HepG2 (cell line): ENCODE measurements at regions not wholly inside any gene's neighbourhood (a gene's known extent, or its start where the extent isn't known, plus 50 kb on each side); places are given as distances from the start of the nearest gene placed in this dataset.
A peak's percentile ranks its signal among the peaks of the same experiment; 100 is the strongest.

Experiments
- ATAC-seq: fragments of 200-7000 bp; cut with Tn5 transposase; 3 replicates; pipeline ENCODE4 v1.9.1; 2020; ENCODE audit warnings: mild to moderate bottlenecking, moderate library complexity
- BruUV-seq: library from RNA; stranded (reverse); fragments of 400-500 nt; replicated peaks from 2 replicates; lab custom pipeline; 2021; lab: Mats Ljungman, UMichigan
- CTCF ChIA-PET: fragments of 300-600 bp; formaldehyde crosslinking; extraction: SDS; loops from one replicate; lab custom pipeline; 2021; ENCODE audit warnings: low total read pairs, inconsistent platforms, low intra/inter-chr PET ratio; lab: Yijun Ruan, JAX
- POLR2A ChIA-PET: fragments of 350-600 bp; sonication (Branson Sonifier 250); formaldehyde crosslinking; loops from one replicate; lab custom pipeline; 2020; ENCODE audit warnings: antibody characterized with exemption, inconsistent platforms; lab: Yijun Ruan, JAX
- DNase-seq: peaks from one replicate; pipeline ENCODE4 v3.0.0-alpha.2; 2015; ENCODE audit warnings: low spot score
- FAIRE-seq: peaks from 3 replicates; lab custom pipeline; 2011; peaks lifted over from hg19 to GRCh38; lab: Jason Lieb, UNC
- H2AFZ ChIP-seq: one replicate; pipeline ENCODE4 v1.6.1; 2011; ENCODE audit warnings: low read length, inconsistent platforms
- H3K27ac ChIP-seq: fragments of 300-600 bp; 3 replicates; pipeline ENCODE4 v1.8.0; 2011; ENCODE audit warnings: mixed run types, mild to moderate bottlenecking, mixed read lengths, low read length, inconsistent platforms; ENCODE audit not compliant: insufficient read depth; ENCODE audit errors: extremely low read length
- H3K27me3 ChIP-seq, 2 experiments: fragments of 200-600 bp in 1 of 2; 2 replicates in 1 of 2; 3 replicates in 1 of 2; pipeline versions ENCODE4 v1.6.0 to v1.8.0; 2011; ENCODE audit warnings: low read length in 2 of 2, mild to moderate bottlenecking in 2 of 2, moderate library complexity in 2 of 2, inconsistent platforms in 1 of 2; ENCODE audit not compliant: insufficient read depth in 2 of 2, control insufficient read depth in 1 of 2
- H3K36me3 ChIP-seq, 2 experiments: fragments of 200-600 bp in 1 of 2; replicated peaks in 1 of 2; 2 replicates in 1 of 2; 3 replicates in 1 of 2; pipeline versions ENCODE4 v1.5.1 to v1.8.0; 2011; ENCODE audit warnings: low read length in 2 of 2, inconsistent platforms in 1 of 2; ENCODE audit not compliant: insufficient read depth in 2 of 2, control insufficient read depth in 1 of 2
- H3K4me1 ChIP-seq: 2 replicates; pipeline ENCODE4 v1.5.1; 2012; ENCODE audit warnings: low read length, inconsistent platforms; ENCODE audit not compliant: insufficient read depth
- H3K4me2 ChIP-seq: 2 replicates; pipeline ENCODE4 v1.6.0; 2011; ENCODE audit warnings: low read depth, low read length, inconsistent platforms
- H3K4me3 ChIP-seq, 3 experiments: fragments of 200-600 bp in 1 of 3; sonication (generic), shearing (Covaris generic) in 1 of 3; replicated peaks in 1 of 3; 2 replicates each; pipeline ENCODE4 v1.5.1; 2011 to 2016; ENCODE audit warnings: low read length in 3 of 3, inconsistent platforms in 2 of 3, low read depth in 2 of 3, mild to moderate bottlenecking in 2 of 3, control low read depth in 1 of 3, mixed read lengths in 1 of 3; ENCODE audit not compliant: insufficient read depth in 1 of 3
- H3K79me2 ChIP-seq: one replicate; pipeline ENCODE4 v1.6.1; 2011; ENCODE audit warnings: low read length, inconsistent platforms; ENCODE audit not compliant: insufficient read depth
- H3K9ac ChIP-seq: 2 replicates; pipeline ENCODE4 v1.6.0; 2011; ENCODE audit warnings: mild to moderate bottlenecking, low read depth, low read length, inconsistent platforms; ENCODE audit not compliant: insufficient read depth
- H3K9me3 ChIP-seq: 2 replicates; pipeline ENCODE4 v1.5.1; 2012; ENCODE audit warnings: mild to moderate bottlenecking, low read length
- H4K20me1 ChIP-seq: 2 replicates; pipeline ENCODE4 v1.6.0; 2011; ENCODE audit warnings: inconsistent platforms, mild to moderate bottlenecking, low read length, moderate library complexity; ENCODE audit not compliant: insufficient read depth
- CREM ChIP-seq, 2 experiments: sonication (generic) in 1 of 2; formaldehyde crosslinking in 1 of 2; IDR thresholded peaks; 2 replicates each; pipeline versions ENCODE4 v1.4.0 to v1.6.1; 2016 to 2020; ENCODE audit warnings: antibody characterized with exemption in 1 of 2, mild to moderate bottlenecking in 1 of 2, missing genetic modification reagents in 1 of 2
- SMC3 ChIP-seq: IDR thresholded peaks from 2 replicates; pipeline ENCODE4 v1.6.1; 2011; ENCODE audit warnings: low read length, improper control_type of control experiment
- STAG1 ChIP-seq: sonication (generic); formaldehyde crosslinking; IDR thresholded peaks from 2 replicates; pipeline ENCODE4 v1.4.0; 2020; ENCODE audit warnings: missing genetic modification reagents
- WGBS: methylation state at CpG from one replicate; pipeline ENCODE4 v1.1.6; 2017; ENCODE audit warnings: low lambda C conversion rate; 5-methylcytosine and 5-hydroxymethylcytosine counted together
- in situ Hi-C: cut with HindIII; loops from 2 replicates; pipeline ENCODE4 v1.10.0; 2017; ENCODE audit warnings: low pct_unique_long_range_greater_than_20kb; ENCODE audit not compliant: extremely low pct_ligation_motif_present
- intact Hi-C: fragments of 100-400 bp; cut with micrococcal nuclease; formaldehyde crosslinking; loops from one replicate; pipeline ENCODE4 v1.10.0; 2022; ENCODE audit not compliant: unreplicated experiment
- TF ChIP-seq, protein P1 (sequence below), 2 experiments: fragments of 450-650 bp in 1 of 2; sonication (generic) in 1 of 2; formaldehyde crosslinking in 1 of 2; IDR thresholded peaks; 2 replicates each; pipeline versions ENCODE4 v1.6.1 to v1.8.0; 2016 to 2022; ENCODE audit warnings: antibody characterized with exemption in 1 of 2, mild to moderate bottlenecking in 1 of 2, missing genetic modification reagents in 1 of 2
- TF ChIP-seq, protein P2 (sequence below): sonication (generic); formaldehyde crosslinking; IDR thresholded peaks from 2 replicates; pipeline ENCODE4 v1.5.1; 2020; ENCODE audit warnings: mild to moderate bottlenecking, missing genetic modification reagents, moderate library complexity
- TF ChIP-seq, protein P3 (sequence below): sonication (generic); formaldehyde crosslinking; IDR thresholded peaks from 2 replicates; pipeline ENCODE4 v1.5.0; 2020; ENCODE audit warnings: mild to moderate bottlenecking, missing genetic modification reagents, moderate library complexity

DNA sequence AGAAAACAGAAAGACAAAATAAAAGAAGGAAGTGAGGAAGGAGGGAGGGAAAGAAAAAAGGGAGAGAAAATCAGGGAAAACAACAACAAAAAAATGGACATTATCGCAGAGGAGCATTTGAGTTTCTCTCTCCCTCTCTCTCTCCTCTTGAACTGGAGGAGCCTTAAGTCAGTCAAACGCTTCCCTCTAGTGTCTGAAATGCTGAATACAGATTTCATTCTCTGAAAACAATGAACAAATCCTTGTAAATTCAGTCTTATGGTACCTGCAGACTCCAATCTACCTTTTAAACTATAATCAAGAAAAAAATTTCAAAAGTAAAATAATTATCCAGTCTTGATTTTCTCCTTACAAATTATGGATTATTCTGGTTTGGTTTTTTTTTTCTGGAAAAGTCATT is 89.2 kb upstream of the PFKP start:
- DNase-seq, result peak; percentile 56

More for the DNA sequence above, 89.2 kb upstream of the PFKP start:
- TF ChIP-seq, protein P1, sequence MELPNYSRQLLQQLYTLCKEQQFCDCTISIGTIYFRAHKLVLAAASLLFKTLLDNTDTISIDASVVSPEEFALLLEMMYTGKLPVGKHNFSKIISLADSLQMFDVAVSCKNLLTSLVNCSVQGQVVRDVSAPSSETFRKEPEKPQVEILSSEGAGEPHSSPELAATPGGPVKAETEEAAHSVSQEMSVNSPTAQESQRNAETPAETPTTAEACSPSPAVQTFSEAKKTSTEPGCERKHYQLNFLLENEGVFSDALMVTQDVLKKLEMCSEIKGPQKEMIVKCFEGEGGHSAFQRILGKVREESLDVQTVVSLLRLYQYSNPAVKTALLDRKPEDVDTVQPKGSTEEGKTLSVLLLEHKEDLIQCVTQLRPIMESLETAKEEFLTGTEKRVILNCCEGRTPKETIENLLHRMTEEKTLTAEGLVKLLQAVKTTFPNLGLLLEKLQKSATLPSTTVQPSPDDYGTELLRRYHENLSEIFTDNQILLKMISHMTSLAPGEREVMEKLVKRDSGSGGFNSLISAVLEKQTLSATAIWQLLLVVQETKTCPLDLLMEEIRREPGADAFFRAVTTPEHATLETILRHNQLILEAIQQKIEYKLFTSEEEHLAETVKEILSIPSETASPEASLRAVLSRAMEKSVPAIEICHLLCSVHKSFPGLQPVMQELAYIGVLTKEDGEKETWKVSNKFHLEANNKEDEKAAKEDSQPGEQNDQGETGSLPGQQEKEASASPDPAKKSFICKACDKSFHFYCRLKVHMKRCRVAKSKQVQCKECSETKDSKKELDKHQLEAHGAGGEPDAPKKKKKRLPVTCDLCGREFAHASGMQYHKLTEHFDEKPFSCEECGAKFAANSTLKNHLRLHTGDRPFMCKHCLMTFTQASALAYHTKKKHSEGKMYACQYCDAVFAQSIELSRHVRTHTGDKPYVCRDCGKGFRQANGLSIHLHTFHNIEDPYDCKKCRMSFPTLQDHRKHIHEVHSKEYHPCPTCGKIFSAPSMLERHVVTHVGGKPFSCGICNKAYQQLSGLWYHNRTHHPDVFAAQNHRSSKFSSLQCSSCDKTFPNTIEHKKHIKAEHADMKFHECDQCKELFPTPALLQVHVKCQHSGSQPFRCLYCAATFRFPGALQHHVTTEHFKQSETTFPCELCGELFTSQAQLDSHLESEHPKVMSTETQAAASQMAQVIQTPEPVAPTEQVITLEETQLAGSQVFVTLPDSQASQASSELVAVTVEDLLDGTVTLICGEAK (IDR thresholded peaks at IDR 0.05), result no peak
- TF ChIP-seq, protein P1 (CRISPR knock-in tag; IDR thresholded peaks at IDR 0.05), result no peak
- TF ChIP-seq, protein P2, sequence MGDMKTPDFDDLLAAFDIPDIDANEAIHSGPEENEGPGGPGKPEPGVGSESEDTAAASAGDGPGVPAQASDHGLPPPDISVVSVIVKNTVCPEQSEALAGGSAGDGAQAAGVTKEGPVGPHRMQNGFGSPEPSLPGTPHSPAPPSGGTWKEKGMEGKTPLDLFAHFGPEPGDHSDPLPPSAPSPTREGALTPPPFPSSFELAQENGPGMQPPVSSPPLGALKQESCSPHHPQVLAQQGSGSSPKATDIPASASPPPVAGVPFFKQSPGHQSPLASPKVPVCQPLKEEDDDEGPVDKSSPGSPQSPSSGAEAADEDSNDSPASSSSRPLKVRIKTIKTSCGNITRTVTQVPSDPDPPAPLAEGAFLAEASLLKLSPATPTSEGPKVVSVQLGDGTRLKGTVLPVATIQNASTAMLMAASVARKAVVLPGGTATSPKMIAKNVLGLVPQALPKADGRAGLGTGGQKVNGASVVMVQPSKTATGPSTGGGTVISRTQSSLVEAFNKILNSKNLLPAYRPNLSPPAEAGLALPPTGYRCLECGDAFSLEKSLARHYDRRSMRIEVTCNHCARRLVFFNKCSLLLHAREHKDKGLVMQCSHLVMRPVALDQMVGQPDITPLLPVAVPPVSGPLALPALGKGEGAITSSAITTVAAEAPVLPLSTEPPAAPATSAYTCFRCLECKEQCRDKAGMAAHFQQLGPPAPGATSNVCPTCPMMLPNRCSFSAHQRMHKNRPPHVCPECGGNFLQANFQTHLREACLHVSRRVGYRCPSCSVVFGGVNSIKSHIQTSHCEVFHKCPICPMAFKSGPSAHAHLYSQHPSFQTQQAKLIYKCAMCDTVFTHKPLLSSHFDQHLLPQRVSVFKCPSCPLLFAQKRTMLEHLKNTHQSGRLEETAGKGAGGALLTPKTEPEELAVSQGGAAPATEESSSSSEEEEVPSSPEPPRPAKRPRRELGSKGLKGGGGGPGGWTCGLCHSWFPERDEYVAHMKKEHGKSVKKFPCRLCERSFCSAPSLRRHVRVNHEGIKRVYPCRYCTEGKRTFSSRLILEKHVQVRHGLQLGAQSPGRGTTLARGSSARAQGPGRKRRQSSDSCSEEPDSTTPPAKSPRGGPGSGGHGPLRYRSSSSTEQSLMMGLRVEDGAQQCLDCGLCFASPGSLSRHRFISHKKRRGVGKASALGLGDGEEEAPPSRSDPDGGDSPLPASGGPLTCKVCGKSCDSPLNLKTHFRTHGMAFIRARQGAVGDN (CRISPR knock-in tag), result no peak
- peak; percentile 84 for TF ChIP-seq STAG1
- TF ChIP-seq SMC3, result peak; percentile 72
- TF ChIP-seq, protein P3, sequence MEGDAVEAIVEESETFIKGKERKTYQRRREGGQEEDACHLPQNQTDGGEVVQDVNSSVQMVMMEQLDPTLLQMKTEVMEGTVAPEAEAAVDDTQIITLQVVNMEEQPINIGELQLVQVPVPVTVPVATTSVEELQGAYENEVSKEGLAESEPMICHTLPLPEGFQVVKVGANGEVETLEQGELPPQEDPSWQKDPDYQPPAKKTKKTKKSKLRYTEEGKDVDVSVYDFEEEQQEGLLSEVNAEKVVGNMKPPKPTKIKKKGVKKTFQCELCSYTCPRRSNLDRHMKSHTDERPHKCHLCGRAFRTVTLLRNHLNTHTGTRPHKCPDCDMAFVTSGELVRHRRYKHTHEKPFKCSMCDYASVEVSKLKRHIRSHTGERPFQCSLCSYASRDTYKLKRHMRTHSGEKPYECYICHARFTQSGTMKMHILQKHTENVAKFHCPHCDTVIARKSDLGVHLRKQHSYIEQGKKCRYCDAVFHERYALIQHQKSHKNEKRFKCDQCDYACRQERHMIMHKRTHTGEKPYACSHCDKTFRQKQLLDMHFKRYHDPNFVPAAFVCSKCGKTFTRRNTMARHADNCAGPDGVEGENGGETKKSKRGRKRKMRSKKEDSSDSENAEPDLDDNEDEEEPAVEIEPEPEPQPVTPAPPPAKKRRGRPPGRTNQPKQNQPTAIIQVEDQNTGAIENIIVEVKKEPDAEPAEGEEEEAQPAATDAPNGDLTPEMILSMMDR (CRISPR knock-in tag), result peak; percentile 69
- no peak for TF ChIP-seq CREM (IDR thresholded peaks at IDR 0.05)
- TF ChIP-seq CREM (CRISPR knock-in tag; IDR thresholded peaks at IDR 0.05), result no peak
- TF ChIP-seq, all 625 proteins: peak for 3
- POLR2A ChIA-PET, result no interaction called here
- 17% methylated on average over 2 of the region's 2 CpGs for WGBS
- Histone ChIP-seq H2AFZ (no peak overlapping the region), H3K27ac (no peak overlapping the region), H3K79me2 (no peaks in the 10 kb centered on the region), H3K9me3 (no peaks in the 10 kb centered on the region), H3K27me3 (peaks cover 2 to 3% of the 10 kb centered on the region in 2 experiments; a peak in 3 of 5 replicates), H3K36me3 (no peaks in the 10 kb centered on the region), H3K4me2 (no peak overlapping the region), H3K4me1 (no peaks in the 10 kb centered on the region), H3K9ac (no peak overlapping the region), H3K4me3 (no peak overlapping the region), H4K20me1 (no peaks in the 10 kb centered on the region)
- CTCF ChIA-PET, result interaction anchor here (0.7 to 2.1 kb wide), 3 partner anchors 50 to 359 kb away, joined by 3 to 15 read pairs (median 5); no protein-coding TSS in a partner anchor
- BruUV-seq, result no TSS peak
- peak; percentile 66 for FAIRE-seq
- intact Hi-C loops, result loop anchor here (1.0 kb wide), 2 partner anchors 39 to 50 kb away; no protein-coding TSS in a partner anchor
- in situ Hi-C loops, result loop anchor here (5.0 kb wide), 1 partner anchor 51 kb away; no protein-coding TSS in a partner anchor
- ATAC-seq, result peak; percentile 71
